KBM-7 (cell line): ENCODE measurements at regions not wholly inside any gene's neighbourhood (a gene's known extent, or its start where the extent isn't known, plus 50 kb on each side); places are given as distances from the start of the nearest gene placed in this dataset.

Experiments
- DNase-seq: peaks from one replicate; pipeline ENCODE4 v3.0.0-alpha.2; 2015
- in situ Hi-C: fragments of 300-500 bp; cut with MboI; formaldehyde crosslinking; loops from 2 replicates; pipeline ENCODE4 v1.14.3; 2020; ENCODE audit warnings: low sequenced_read_pairs, low pct_unique_long_range_greater_than_20kb, mixed read lengths

GRCh38 chr2:201983174-201983573 lies 50.5 kb upstream of the FZD7 start:
- in situ Hi-C loops: no loop called here

DNA sequence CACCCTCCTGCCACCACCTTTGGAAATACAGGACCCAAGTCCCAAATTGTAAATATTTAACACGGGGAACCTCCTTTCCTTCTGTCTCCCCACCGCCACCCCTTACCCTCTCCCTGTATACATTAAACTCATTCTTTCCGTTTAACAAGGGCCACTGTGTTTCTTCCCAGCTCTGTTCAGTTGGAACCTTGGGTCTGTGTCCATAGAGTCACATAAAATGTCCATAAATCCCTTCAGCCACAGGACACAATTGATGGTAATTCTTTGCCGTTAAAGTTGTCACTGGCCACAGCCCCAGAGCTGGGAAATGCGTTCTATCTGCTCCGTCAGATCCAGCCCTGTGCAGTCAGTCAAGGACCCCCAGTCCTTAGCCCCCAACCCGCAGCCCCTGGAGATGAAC lies 49.9 kb upstream of the FZD7 start:
- in situ Hi-C loops: no loop called here
- no peak for DNase-seq

More at GRCh38 chr2:201983174-201983573, 50.5 kb upstream of the FZD7 start:
- DNase-seq: no peak
